ENCODE measurements at regions not wholly inside any gene's neighbourhood (a gene's known extent, or its start where the extent isn't known, plus 50 kb on each side); places are given as distances from the start of the nearest gene placed in this dataset.

DNA sequence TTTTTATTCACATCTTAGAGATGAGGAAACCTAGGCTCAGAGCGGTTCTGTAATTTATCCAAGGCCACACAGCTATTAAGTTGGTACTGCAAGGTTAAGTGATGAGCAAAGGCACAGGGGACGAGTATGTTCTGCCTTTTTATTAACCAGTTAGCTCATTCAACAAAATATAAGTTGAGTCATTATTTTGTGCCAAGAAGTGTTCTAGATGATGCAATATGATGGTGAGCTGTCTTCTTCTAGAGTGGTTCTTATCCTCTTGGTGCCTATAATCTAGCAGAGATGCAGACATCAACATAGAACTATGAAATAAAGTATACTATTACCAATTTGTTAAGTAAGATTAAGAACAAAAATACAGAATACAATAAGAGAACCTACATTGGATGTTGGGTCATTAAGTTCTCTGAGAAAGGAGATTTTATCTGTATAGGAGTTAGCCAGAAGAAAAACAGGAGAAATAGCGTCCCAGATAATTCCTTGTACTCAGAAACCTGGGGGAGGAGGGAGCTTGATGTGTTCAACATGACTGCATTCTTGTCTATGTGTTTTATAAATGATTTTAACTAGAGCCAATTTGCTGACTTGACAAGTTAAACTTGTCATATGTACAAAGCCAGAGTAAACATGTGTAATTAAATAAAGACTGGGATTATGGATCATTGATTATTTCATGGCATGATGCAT, 122.3 kb downstream of the TBXT start:
- H3K36me3 ChIP-seq, result no peaks in the 10 kb centered on the region
- no peak for DNase-seq (ENCODE audit: low read depth in 1 of 2, low spot score in 1 of 2)
- H3K27ac ChIP-seq, result no peak overlapping the region
- H3K4me3 ChIP-seq, result no peak overlapping the region
- TF ChIP-seq CTCF (IDR thresholded peaks at IDR 0.05; ENCODE audit: low read depth, low read length), result no peak
- no peaks in the 10 kb centered on the region for H3K4me1 ChIP-seq (ENCODE audit: low read depth)
- H3K27me3 ChIP-seq, result no peaks in the 10 kb centered on the region
- H3K9me3 ChIP-seq (ENCODE audit: low read depth), result no peaks in the 10 kb centered on the region

GRCh38 chr6:166041277-166041676, 126.4 kb downstream of the TBXT start:
- DNase-seq (ENCODE audit: low read depth in 1 of 2, low spot score in 1 of 2), result no peak

GRCh38 chr6:166040292-166040691, 127.4 kb downstream of the TBXT start:
- no peak for DNase-seq (ENCODE audit: low read depth in 1 of 2, low spot score in 1 of 2)
- Histone ChIP-seq H3K4me1 (ENCODE audit: low read depth) (no peaks in the 10 kb centered on the region), H3K27ac (no peak overlapping the region), H3K9me3 (ENCODE audit: low read depth) (no peaks in the 10 kb centered on the region), H3K4me3 (no peak overlapping the region), H3K36me3 (no peaks in the 10 kb centered on the region), H3K27me3 (no peaks in the 10 kb centered on the region)
- TF ChIP-seq CTCF (IDR thresholded peaks at IDR 0.05; ENCODE audit: low read depth, low read length), result no peak

More at GRCh38 chr6:166041277-166041676, 126.4 kb downstream of the TBXT start:
- H3K4me1 ChIP-seq (ENCODE audit: low read depth), result no peaks in the 10 kb centered on the region
- H3K27me3 ChIP-seq, result no peaks in the 10 kb centered on the region
- H3K36me3 ChIP-seq, result no peaks in the 10 kb centered on the region
- no peak for TF ChIP-seq CTCF (IDR thresholded peaks at IDR 0.05; ENCODE audit: low read depth, low read length)
- no peak overlapping the region for H3K27ac ChIP-seq
- no peak overlapping the region for H3K4me3 ChIP-seq
- H3K9me3 ChIP-seq (ENCODE audit: low read depth), result no peaks in the 10 kb centered on the region

DNA sequence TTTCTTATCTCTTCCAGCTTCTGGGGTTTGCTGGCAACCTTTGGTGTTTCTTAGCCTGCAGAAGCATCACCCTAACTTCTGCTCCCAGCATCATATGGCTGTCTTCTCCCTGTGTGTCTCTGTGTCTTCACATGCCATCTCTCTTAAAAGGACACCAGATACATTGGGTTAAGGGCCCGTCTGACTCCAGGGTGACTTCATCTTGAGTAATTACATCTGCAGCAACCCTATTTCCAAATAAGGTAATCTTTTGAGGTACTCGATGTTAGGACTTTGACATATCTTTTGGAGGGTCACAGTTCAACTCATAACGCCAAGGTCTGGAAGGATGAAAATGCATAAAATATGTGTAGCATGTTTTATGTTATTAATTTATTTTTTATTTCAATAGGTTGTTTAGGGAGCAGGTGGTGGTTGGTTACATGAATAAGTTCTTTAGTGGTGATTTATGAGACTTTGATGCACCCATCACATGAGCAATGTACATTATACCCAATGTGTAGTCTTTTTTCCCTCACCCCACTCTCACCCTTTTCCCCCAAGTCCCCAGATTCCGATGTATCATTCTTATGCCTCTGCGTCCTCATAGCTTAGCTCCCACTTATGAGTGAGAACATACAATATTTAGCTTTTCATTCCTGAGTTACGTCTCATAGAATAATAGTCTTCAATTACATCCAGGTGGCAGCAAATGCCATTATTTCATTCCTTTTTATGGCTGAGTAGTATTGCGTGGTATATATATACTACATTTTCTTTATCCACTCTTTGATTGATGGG, 131.1 kb downstream of the TBXT start:
- Histone ChIP-seq H3K4me1 (ENCODE audit: low read depth) (no peaks in the 10 kb centered on the region), H3K27ac (no peak overlapping the region), H3K36me3 (no peaks in the 10 kb centered on the region), H3K27me3 (no peaks in the 10 kb centered on the region), H3K4me3 (no peak overlapping the region), H3K9me3 (ENCODE audit: low read depth) (no peaks in the 10 kb centered on the region)
- TF ChIP-seq CTCF (IDR thresholded peaks at IDR 0.05; ENCODE audit: low read depth, low read length), result no peak
- no peak for DNase-seq (ENCODE audit: low read depth in 1 of 2, low spot score in 1 of 2)

- Histone ChIP-seq H3K27me3 (no peaks in the 10 kb centered on the region), H3K4me3 (no peak overlapping the region), H3K4me1 (ENCODE audit: low read depth) (no peaks in the 10 kb centered on the region), H3K9me3 (ENCODE audit: low read depth) (no peaks in the 10 kb centered on the region), H3K36me3 (no peaks in the 10 kb centered on the region), H3K27ac (no peak overlapping the region)
- DNase-seq (ENCODE audit: low read depth in 1 of 2, low spot score in 1 of 2), result peak in 1 of 2 donors; percentile 98
- peak; percentile 40 for TF ChIP-seq CTCF (IDR thresholded peaks at IDR 0.05; ENCODE audit: low read depth, low read length)
These were observed 135.1 kb downstream of the TBXT start for GRCh38 chr6:166032366-166033200.
